Osteoblast (primary cell): ENCODE measurements at regions not wholly inside any gene's neighbourhood (a gene's known extent, or its start where the extent isn't known, plus 50 kb on each side); places are given as distances from the start of the nearest gene placed in this dataset.

Experiments used
- DNase-seq: peaks from one replicate; pipeline ENCODE4 v3.0.0; 2011; ENCODE audit warnings: low spot score, mixed read lengths; ENCODE audit not compliant: insufficient read length; ENCODE audit errors: missing footprints
- H2AFZ ChIP-seq: 2 replicates; pipeline ENCODE4 v1.6.0; 2011; ENCODE audit warnings: mild to moderate bottlenecking, low read length
- H3K27ac ChIP-seq: 2 replicates; pipeline ENCODE4 v1.5.1; 2011; ENCODE audit warnings: mild to moderate bottlenecking, low read depth, low read length, moderate library complexity
- H3K27me3 ChIP-seq: 2 replicates; pipeline ENCODE4 v1.6.0; 2012; ENCODE audit warnings: mild to moderate bottlenecking, control low read depth, inconsistent platforms, low read length, moderate library complexity; ENCODE audit not compliant: insufficient read depth
- H3K36me3 ChIP-seq: 2 replicates; pipeline ENCODE4 v1.5.1; 2011; ENCODE audit warnings: mild to moderate bottlenecking, low read length, control low read depth, moderate library complexity; ENCODE audit not compliant: insufficient read depth
- H3K4me1 ChIP-seq: 2 replicates; pipeline ENCODE4 v1.5.1; 2011; ENCODE audit warnings: mild to moderate bottlenecking, low read length, control low read depth, moderate library complexity; ENCODE audit not compliant: insufficient read depth
- H3K4me2 ChIP-seq: 2 replicates; pipeline ENCODE4 v1.6.0; 2011; ENCODE audit warnings: mild to moderate bottlenecking, low read length; ENCODE audit not compliant: insufficient read depth
- H3K4me3 ChIP-seq: fragments of 200-600 bp; sonication (generic); 3 replicates; pipeline ENCODE4 v1.5.1; 2012; ENCODE audit warnings: mild to moderate bottlenecking, low read length, inconsistent platforms; ENCODE audit not compliant: insufficient read depth
- H3K79me2 ChIP-seq: 2 replicates; pipeline ENCODE4 v1.6.0; 2012; ENCODE audit warnings: mild to moderate bottlenecking, low read length, control low read depth, inconsistent platforms; ENCODE audit not compliant: insufficient read depth
- H3K9me3 ChIP-seq: 2 replicates; pipeline ENCODE4 v1.5.1; 2011; ENCODE audit warnings: low read depth, low read length, control low read depth
- H4K20me1 ChIP-seq: 2 replicates; pipeline ENCODE4 v1.6.0; 2012; ENCODE audit warnings: mild to moderate bottlenecking, low read length, control low read depth; ENCODE audit not compliant: insufficient read depth
- TF ChIP-seq, protein P1 (sequence below): IDR thresholded peaks from 2 replicates; pipeline ENCODE4 v1.5.1; 2011; ENCODE audit warnings: mild to moderate bottlenecking, low read depth, low read length, moderate library complexity; ENCODE audit errors: extremely low read depth

- Histone ChIP-seq H3K27ac (no peak overlapping the region), H3K27me3 (no peaks in the 10 kb centered on the region), H4K20me1 (no peaks in the 10 kb centered on the region), H3K79me2 (no peaks in the 10 kb centered on the region), H3K9me3 (no peaks in the 10 kb centered on the region), H3K4me3 (no peak overlapping the region), H3K4me2 (no peak overlapping the region), H3K4me1 (no peaks in the 10 kb centered on the region), H3K36me3 (no peaks in the 10 kb centered on the region), H2AFZ (no peak overlapping the region)
- no peak for DNase-seq
- TF ChIP-seq, protein P1, sequence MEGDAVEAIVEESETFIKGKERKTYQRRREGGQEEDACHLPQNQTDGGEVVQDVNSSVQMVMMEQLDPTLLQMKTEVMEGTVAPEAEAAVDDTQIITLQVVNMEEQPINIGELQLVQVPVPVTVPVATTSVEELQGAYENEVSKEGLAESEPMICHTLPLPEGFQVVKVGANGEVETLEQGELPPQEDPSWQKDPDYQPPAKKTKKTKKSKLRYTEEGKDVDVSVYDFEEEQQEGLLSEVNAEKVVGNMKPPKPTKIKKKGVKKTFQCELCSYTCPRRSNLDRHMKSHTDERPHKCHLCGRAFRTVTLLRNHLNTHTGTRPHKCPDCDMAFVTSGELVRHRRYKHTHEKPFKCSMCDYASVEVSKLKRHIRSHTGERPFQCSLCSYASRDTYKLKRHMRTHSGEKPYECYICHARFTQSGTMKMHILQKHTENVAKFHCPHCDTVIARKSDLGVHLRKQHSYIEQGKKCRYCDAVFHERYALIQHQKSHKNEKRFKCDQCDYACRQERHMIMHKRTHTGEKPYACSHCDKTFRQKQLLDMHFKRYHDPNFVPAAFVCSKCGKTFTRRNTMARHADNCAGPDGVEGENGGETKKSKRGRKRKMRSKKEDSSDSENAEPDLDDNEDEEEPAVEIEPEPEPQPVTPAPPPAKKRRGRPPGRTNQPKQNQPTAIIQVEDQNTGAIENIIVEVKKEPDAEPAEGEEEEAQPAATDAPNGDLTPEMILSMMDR, result no peak
Observed at GRCh38 chr5:128009403-128009802, 74.2 kb upstream of the SLC12A2 start.

DNA sequence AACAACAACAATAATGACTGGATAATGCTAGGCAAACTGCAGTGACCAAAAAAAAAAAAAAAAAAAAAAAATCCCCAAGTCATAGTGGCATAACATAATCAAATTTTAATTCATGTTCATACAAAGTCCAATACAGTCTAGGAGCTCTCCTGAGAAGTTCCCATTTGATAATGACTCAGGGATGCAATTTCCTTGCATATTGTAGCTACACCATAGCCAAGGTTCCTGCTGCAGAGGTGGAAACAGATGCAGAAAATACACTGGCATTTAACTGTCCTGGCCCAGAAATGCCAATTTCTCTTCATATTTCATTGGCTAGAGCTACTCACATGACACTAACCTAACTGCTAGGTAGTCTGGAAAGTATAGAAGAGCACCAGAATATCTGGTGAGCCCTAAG lies 72.2 kb upstream of the SLC12A2 start:
- Histone ChIP-seq H3K27me3 (no peaks in the 10 kb centered on the region), H3K4me2 (no peak overlapping the region), H4K20me1 (no peaks in the 10 kb centered on the region), H2AFZ (no peak overlapping the region), H3K36me3 (no peaks in the 10 kb centered on the region), H3K4me1 (no peaks in the 10 kb centered on the region), H3K79me2 (no peaks in the 10 kb centered on the region), H3K9me3 (no peaks in the 10 kb centered on the region), H3K4me3 (no peak overlapping the region), H3K27ac (no peak overlapping the region)
- DNase-seq, result no peak
- TF ChIP-seq, protein P1, result no peak

- TF ChIP-seq, protein P1, result no peak
- H3K4me3 ChIP-seq, result no peak overlapping the region
- no peaks in the 10 kb centered on the region for H3K4me1 ChIP-seq
- no peak overlapping the region for H2AFZ ChIP-seq
- DNase-seq, result no peak
- H3K4me2 ChIP-seq, result no peak overlapping the region
- no peaks in the 10 kb centered on the region for H3K79me2 ChIP-seq
- H3K9me3 ChIP-seq, result no peaks in the 10 kb centered on the region
- H3K27ac ChIP-seq, result no peak overlapping the region
- no peaks in the 10 kb centered on the region for H4K20me1 ChIP-seq
- no peaks in the 10 kb centered on the region for H3K36me3 ChIP-seq
- no peaks in the 10 kb centered on the region for H3K27me3 ChIP-seq
Observed at GRCh38 chr5:128014578-128014977, 69.0 kb upstream of the SLC12A2 start.

DNA sequence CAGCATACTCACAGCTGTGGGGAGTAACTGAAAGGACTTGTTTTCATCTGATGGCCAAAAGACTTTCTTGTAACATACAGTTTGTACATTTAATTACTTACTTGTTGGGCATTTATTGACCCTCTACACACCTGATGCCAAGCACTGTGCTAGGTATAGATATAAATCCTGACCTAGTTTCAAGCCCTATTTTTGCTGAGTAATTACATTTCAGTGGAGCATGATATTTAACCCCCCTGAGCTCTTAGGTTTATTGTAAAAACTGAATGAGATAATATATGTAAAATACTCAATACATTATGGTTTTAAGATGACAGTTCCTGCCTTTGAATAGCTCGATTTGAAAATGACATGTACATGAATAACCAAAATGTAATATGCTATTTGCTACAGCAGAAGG lies 68.1 kb upstream of the SLC12A2 start:
- no peaks in the 10 kb centered on the region for H3K4me1 ChIP-seq
- H2AFZ ChIP-seq, result no peak overlapping the region
- no peak overlapping the region for H3K27ac ChIP-seq
- TF ChIP-seq, protein P1, result no peak
- H3K79me2 ChIP-seq, result no peaks in the 10 kb centered on the region
- no peaks in the 10 kb centered on the region for H3K9me3 ChIP-seq
- H3K4me3 ChIP-seq, result no peak overlapping the region
- H4K20me1 ChIP-seq, result no peaks in the 10 kb centered on the region
- no peak for DNase-seq
- H3K36me3 ChIP-seq, result no peaks in the 10 kb centered on the region
- no peak overlapping the region for H3K4me2 ChIP-seq
- no peaks in the 10 kb centered on the region for H3K27me3 ChIP-seq
